Right kidney (tissue), 1 donor: ENCODE measurements at regions not wholly inside any gene's neighbourhood (a gene's known extent, or its start where the extent isn't known, plus 50 kb on each side); places are given as distances from the start of the nearest gene placed in this dataset.

Source experiments
- DNase-seq: peaks from one replicate; pipeline ENCODE4 v3.0.0-alpha.2; 2016

GRCh38 chr10:52874581-52874980 is 102.0 kb upstream of the MBL2 start:
- DNase-seq, result no peak

DNA sequence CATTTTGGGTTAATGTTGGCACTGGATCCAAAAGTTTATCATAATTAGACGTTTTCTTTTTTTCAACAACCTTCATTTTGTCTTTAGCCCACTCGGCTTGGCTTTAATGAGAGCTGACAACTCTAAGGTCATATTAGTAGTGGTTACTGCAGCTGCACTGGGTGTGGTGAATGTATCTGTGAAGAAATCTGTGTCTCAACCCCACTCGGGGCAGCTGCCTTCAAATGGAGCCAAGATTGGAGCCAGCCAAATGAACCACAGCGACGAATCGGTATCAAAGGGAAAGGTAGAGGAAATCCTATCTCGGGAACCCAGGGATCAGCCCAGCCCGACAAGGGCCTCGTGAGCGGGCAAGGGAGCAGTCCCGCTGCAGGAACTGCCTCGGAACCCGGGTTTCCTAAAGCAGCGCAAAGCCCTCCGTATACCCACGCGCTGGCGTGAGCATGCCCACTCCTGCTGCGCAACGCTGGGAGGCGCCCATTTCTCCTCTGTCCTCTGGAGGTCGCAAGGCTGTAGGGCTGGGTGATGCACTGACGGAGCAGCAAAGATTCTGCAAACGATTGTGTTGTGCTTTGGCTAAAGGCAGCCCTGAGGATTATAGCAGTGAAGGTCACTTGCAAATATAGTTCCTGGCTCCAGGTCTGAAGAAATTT is 98.7 kb upstream of the MBL2 start:
- no peak for DNase-seq

- no peak for DNase-seq
Observed at GRCh38 chr10:52870562-52870961, 98.0 kb upstream of the MBL2 start.

DNA sequence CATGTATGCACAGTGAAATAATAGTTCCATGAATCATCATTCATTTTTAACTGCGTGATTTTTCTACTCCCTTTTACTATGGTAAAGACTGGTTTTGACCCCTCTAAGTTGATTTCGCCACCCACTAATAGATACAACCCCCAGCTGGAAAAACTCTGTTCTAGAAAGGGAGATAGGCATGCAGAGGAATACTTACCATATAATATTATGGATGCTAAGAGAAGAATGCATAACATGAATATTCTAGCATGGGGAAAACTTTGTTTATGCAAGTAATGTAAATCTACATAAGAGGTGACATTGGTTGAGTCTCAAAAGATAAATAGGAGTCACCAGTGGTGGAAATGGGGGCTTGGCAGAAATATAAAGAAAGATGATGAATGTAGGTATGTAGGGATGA is 97.3 kb upstream of the MBL2 start:
- DNase-seq, result no peak

DNA sequence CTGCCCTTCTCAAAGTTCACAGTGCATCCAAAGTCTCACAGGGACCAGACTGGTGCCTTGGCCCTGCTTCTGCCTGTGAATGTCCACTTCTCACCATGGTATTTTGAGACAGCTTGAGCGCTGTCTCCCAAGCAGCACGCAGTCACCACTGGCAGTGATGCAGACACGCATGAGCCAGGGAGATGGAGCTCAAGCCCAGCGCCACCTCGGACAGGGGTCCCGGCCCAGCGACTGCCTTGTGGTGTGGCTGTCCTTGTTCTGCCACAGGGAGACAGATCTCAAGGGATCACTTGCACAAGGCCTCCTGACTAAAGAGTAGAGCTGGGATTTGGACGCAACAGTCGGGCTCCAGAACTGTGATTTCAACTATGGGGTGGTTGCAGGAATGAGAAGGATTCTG is 92.6 kb upstream of the MBL2 start:
- DNase-seq, result no peak

DNA sequence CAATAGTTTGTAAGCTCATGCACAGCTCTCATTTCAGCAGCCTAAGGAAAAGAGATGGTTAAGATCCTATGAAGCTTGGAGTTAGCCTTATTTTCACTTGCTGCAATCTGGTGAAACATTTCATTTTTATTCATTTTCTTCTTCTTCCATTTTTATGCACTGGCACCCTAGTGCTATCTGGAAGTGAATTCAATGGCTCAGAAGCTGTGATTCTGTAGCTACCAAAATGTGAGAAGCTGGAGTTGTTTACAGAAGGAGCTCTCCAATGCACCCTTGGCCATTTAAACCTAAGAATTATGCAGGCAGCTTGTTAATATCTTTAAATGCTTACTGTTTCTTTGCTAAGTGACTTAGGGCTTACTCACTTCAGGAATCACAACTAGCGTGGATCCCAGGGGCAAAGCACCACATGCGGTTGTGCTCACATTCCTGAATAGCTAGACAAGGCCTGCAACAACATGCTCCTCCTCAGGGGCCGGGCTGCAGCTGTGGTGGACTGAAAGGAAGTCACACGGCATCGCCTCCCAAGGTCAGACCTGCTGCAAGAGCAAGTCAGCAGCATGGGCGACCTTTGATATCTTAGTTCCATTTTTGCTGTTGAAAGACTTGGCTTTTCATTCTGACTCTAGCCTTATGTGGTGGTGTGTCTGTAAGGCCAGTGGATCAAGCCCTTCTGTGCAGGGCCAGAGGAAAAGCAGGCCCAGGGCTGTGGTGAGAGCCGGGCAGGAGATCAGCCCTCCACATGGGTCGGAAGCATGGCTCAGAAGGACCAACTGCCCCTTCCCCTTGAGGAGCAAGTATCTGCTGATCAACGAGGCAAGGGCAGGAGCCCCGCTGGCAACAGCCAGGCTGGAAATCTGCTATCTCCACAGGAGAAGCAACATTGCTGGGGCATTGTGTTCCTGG is 91.9 kb upstream of the MBL2 start:
- no peak for DNase-seq

- no peak for DNase-seq
Observed at GRCh38 chr10:52858722-52859121, 86.1 kb upstream of the MBL2 start.

- DNase-seq, result no peak
Observed at GRCh38 chr10:52855546-52856325, 83.2 kb upstream of the MBL2 start.

GRCh38 chr10:52853704-52854103 is 81.1 kb upstream of the MBL2 start:
- DNase-seq, result no peak

GRCh38 chr10:52836816-52837215 is 64.2 kb upstream of the MBL2 start:
- no peak for DNase-seq
